ENCODE measurements at regions not wholly inside any gene's neighbourhood (a gene's known extent, or its start where the extent isn't known, plus 50 kb on each side); places are given as distances from the start of the nearest gene placed in this dataset.

GRCh38 chr2:56014046-56014730 lies 90.6 kb upstream of the EFEMP1 start:
- TF ChIP-seq, protein P1, sequence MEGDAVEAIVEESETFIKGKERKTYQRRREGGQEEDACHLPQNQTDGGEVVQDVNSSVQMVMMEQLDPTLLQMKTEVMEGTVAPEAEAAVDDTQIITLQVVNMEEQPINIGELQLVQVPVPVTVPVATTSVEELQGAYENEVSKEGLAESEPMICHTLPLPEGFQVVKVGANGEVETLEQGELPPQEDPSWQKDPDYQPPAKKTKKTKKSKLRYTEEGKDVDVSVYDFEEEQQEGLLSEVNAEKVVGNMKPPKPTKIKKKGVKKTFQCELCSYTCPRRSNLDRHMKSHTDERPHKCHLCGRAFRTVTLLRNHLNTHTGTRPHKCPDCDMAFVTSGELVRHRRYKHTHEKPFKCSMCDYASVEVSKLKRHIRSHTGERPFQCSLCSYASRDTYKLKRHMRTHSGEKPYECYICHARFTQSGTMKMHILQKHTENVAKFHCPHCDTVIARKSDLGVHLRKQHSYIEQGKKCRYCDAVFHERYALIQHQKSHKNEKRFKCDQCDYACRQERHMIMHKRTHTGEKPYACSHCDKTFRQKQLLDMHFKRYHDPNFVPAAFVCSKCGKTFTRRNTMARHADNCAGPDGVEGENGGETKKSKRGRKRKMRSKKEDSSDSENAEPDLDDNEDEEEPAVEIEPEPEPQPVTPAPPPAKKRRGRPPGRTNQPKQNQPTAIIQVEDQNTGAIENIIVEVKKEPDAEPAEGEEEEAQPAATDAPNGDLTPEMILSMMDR (IDR thresholded peaks at IDR 0.05; ENCODE audit: poor library complexity, severe bottlenecking) = no peak
- DNase-seq (ENCODE audit: low spot score) (no peak), ATAC-seq (ENCODE audit: low read depth) (no peak)
- no peak overlapping the region for H3K4me3 ChIP-seq (ENCODE audit: severe bottlenecking)
- H3K27ac ChIP-seq (ENCODE audit: poor library complexity, severe bottlenecking) = peak overlapping the region; percentile 17
- H3K27me3 ChIP-seq (ENCODE audit: insufficient read depth, poor library complexity, severe bottlenecking) = no peaks in the 10 kb centered on the region
- no peaks in the 10 kb centered on the region for H3K9me3 ChIP-seq (ENCODE audit: severe bottlenecking)
- no peaks in the 10 kb centered on the region for H3K36me3 ChIP-seq (ENCODE audit: low read depth)
- H3K4me1 ChIP-seq (ENCODE audit: insufficient read depth, poor library complexity, severe bottlenecking) = peaks cover 20% of the 10 kb centered on the region

- H3K27me3 ChIP-seq (ENCODE audit: insufficient read depth, poor library complexity, severe bottlenecking) = no peaks in the 10 kb centered on the region
- H3K4me3 ChIP-seq (ENCODE audit: severe bottlenecking) = no peak overlapping the region
- no peak for ATAC-seq (ENCODE audit: low read depth)
- H3K9me3 ChIP-seq (ENCODE audit: severe bottlenecking) = no peaks in the 10 kb centered on the region
- H3K36me3 ChIP-seq (ENCODE audit: low read depth) = no peaks in the 10 kb centered on the region
- peaks cover 14% of the 10 kb centered on the region for H3K4me1 ChIP-seq (ENCODE audit: insufficient read depth, poor library complexity, severe bottlenecking)
- no peak for DNase-seq (ENCODE audit: low spot score)
- TF ChIP-seq, protein P1 (IDR thresholded peaks at IDR 0.05; ENCODE audit: poor library complexity, severe bottlenecking) = no peak
- no peak overlapping the region for H3K27ac ChIP-seq (ENCODE audit: poor library complexity, severe bottlenecking)
These were observed 92.1 kb upstream of the EFEMP1 start for GRCh38 chr2:56015711-56016115.

GRCh38 chr2:56017784-56018183 lies 94.2 kb upstream of the EFEMP1 start:
- Histone ChIP-seq H3K9me3 (ENCODE audit: severe bottlenecking) (no peaks in the 10 kb centered on the region), H3K4me1 (ENCODE audit: insufficient read depth, poor library complexity, severe bottlenecking) (peaks cover 10% of the 10 kb centered on the region), H3K4me3 (ENCODE audit: severe bottlenecking) (no peak overlapping the region), H3K27ac (ENCODE audit: poor library complexity, severe bottlenecking) (no peak overlapping the region), H3K27me3 (ENCODE audit: insufficient read depth, poor library complexity, severe bottlenecking) (no peaks in the 10 kb centered on the region), H3K36me3 (ENCODE audit: low read depth) (no peaks in the 10 kb centered on the region)
- ATAC-seq (ENCODE audit: low read depth) (no peak), DNase-seq (ENCODE audit: low spot score) (no peak)
- TF ChIP-seq, protein P1 (IDR thresholded peaks at IDR 0.05; ENCODE audit: poor library complexity, severe bottlenecking) = no peak

GRCh38 chr2:56018267-56018666 lies 94.7 kb upstream of the EFEMP1 start:
- DNase-seq (ENCODE audit: low spot score) (no peak), ATAC-seq (ENCODE audit: low read depth) (no peak)
- no peaks in the 10 kb centered on the region for H3K27me3 ChIP-seq (ENCODE audit: insufficient read depth, poor library complexity, severe bottlenecking)
- no peaks in the 10 kb centered on the region for H3K9me3 ChIP-seq (ENCODE audit: severe bottlenecking)
- no peaks in the 10 kb centered on the region for H3K36me3 ChIP-seq (ENCODE audit: low read depth)
- H3K4me3 ChIP-seq (ENCODE audit: severe bottlenecking) = no peak overlapping the region
- peaks cover 6% of the 10 kb centered on the region for H3K4me1 ChIP-seq (ENCODE audit: insufficient read depth, poor library complexity, severe bottlenecking)
- TF ChIP-seq, protein P1 (IDR thresholded peaks at IDR 0.05; ENCODE audit: poor library complexity, severe bottlenecking) = no peak
- H3K27ac ChIP-seq (ENCODE audit: poor library complexity, severe bottlenecking) = no peak overlapping the region

- no peak overlapping the region for H3K4me3 ChIP-seq (ENCODE audit: severe bottlenecking)
These were observed 97.5 kb upstream of the EFEMP1 start for GRCh38 chr2:56021136-56021474.

More at GRCh38 chr2:56021136-56021474, 97.5 kb upstream of the EFEMP1 start:
- H3K9me3 ChIP-seq (ENCODE audit: severe bottlenecking) = no peaks in the 10 kb centered on the region
- ATAC-seq (ENCODE audit: low read depth) = no peak
- H3K27ac ChIP-seq (ENCODE audit: poor library complexity, severe bottlenecking) = no peak overlapping the region
- TF ChIP-seq, protein P1 (IDR thresholded peaks at IDR 0.05; ENCODE audit: poor library complexity, severe bottlenecking) = no peak
- H3K4me1 ChIP-seq (ENCODE audit: insufficient read depth, poor library complexity, severe bottlenecking) = no peaks in the 10 kb centered on the region
- no peak for DNase-seq (ENCODE audit: low spot score)
- H3K27me3 ChIP-seq (ENCODE audit: insufficient read depth, poor library complexity, severe bottlenecking) = no peaks in the 10 kb centered on the region
- no peaks in the 10 kb centered on the region for H3K36me3 ChIP-seq (ENCODE audit: low read depth)
